AG04450 (cell line): ENCODE measurements at regions not wholly inside any gene's neighbourhood (a gene's known extent, or its start where the extent isn't known, plus 50 kb on each side); places are given as distances from the start of the nearest gene placed in this dataset.

ENCODE experiments used
- CTCF ChIA-PET: fragments of 300-600, 350-600 bp; formaldehyde crosslinking; extraction: SDS; loops from one replicate; lab custom pipeline; 2022; ENCODE audit warnings: antibody characterized with exemption, inconsistent platforms; lab: Charles Lee
- POLR2A ChIA-PET: fragments of 350-600 bp; formaldehyde crosslinking; extraction: SDS; loops from one replicate; lab custom pipeline; 2021; ENCODE audit warnings: antibody characterized with exemption, inconsistent platforms; lab: Yijun Ruan, JAX
- DNase-seq: peaks from one replicate; pipeline ENCODE4 v3.0.0-alpha.2; 2011; ENCODE audit warnings: low read depth, low spot score
- H3K27ac ChIP-seq: one replicate; pipeline ENCODE4 v1.5.1; 2012; ENCODE audit warnings: low read depth, low read length, control low read depth
- H3K27me3 ChIP-seq: one replicate; pipeline ENCODE4 v1.6.0; 2012; ENCODE audit warnings: low read length; ENCODE audit not compliant: control insufficient read depth, insufficient read depth
- H3K4me3 ChIP-seq: 2 replicates; pipeline ENCODE4 v1.5.1; 2011; ENCODE audit warnings: mild to moderate bottlenecking, low read depth, low read length, control low read depth
- H3K9me3 ChIP-seq: 2 replicates; pipeline ENCODE4 v1.5.1; 2012; ENCODE audit warnings: low read length; ENCODE audit not compliant: control insufficient read depth, insufficient read depth
- TF ChIP-seq, protein P1 (sequence below): IDR thresholded peaks from 2 replicates; pipeline ENCODE4 v1.5.1; 2011; ENCODE audit warnings: low read depth, low read length, control low read depth, inconsistent platforms

DNA sequence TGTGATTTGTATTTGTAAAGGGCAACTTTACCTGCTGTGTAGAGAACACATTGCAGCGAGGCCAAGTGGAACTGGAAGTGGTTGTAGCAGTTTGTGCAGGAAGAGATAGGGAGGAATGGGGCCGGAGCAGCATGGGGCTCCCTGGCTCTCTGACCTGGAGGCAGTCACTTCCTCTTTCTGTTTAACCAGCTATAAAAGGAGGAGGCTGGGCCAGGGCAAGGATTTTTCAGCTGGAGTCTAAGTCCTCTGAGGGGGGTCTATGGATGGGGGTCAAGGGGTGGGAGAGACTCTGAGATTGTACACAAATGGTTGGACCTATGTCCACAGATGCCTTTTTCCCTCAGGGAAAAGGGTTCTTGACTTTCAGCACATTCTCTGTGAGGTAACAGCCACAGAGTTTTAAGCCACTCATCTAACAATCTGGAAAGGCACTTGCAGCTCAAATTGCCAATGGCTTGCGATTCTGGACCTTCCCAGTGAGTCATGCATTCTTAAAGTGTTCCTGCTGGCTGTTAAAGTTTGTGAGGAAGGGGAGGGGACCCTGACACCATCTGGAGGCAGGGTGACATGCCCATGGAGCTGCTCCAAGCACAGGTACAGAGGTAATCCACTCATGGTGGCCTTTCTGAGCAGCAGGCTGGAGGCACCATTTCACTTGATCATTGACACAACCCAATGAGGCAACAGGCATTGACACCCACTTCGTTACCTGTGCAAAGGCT, 347.0 kb downstream of the CYRIA start:
- no peak for DNase-seq
- H3K27ac ChIP-seq = no peak overlapping the region
- POLR2A ChIA-PET = no interaction called here
- H3K27me3 ChIP-seq = no peaks in the 10 kb centered on the region
- CTCF ChIA-PET = no interaction called here
- TF ChIP-seq, protein P1, sequence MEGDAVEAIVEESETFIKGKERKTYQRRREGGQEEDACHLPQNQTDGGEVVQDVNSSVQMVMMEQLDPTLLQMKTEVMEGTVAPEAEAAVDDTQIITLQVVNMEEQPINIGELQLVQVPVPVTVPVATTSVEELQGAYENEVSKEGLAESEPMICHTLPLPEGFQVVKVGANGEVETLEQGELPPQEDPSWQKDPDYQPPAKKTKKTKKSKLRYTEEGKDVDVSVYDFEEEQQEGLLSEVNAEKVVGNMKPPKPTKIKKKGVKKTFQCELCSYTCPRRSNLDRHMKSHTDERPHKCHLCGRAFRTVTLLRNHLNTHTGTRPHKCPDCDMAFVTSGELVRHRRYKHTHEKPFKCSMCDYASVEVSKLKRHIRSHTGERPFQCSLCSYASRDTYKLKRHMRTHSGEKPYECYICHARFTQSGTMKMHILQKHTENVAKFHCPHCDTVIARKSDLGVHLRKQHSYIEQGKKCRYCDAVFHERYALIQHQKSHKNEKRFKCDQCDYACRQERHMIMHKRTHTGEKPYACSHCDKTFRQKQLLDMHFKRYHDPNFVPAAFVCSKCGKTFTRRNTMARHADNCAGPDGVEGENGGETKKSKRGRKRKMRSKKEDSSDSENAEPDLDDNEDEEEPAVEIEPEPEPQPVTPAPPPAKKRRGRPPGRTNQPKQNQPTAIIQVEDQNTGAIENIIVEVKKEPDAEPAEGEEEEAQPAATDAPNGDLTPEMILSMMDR = no peak
- no peak overlapping the region for H3K4me3 ChIP-seq
- peaks cover 71% of the 10 kb centered on the region for H3K9me3 ChIP-seq

DNA sequence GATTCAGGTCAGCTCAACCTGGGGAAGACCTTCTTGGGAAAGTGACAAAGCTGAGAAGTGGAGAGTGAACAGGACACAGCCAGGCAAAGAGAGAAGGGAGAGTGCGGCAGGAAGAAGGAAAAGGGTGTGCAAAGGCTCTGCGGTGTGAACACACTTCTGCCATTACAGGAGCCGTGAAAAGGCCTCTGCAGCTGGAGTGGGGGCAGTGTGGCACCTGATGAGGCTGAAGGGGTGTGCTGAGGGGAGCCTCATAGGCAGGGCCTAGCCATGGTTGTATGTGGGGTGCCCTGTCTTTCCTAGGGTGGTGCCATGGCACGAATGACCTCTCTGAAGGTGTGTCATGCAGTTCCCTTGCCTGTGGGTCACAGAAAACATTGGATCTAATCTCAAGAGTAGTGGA, 347.6 kb downstream of the CYRIA start:
- TF ChIP-seq, protein P1 = no peak
- peaks cover 76% of the 10 kb centered on the region for H3K9me3 ChIP-seq
- DNase-seq = no peak
- H3K27ac ChIP-seq = no peak overlapping the region
- ChIA-PET POLR2A (no interaction called here), CTCF (no interaction called here)
- H3K4me3 ChIP-seq = no peak overlapping the region
- no peaks in the 10 kb centered on the region for H3K27me3 ChIP-seq

DNA sequence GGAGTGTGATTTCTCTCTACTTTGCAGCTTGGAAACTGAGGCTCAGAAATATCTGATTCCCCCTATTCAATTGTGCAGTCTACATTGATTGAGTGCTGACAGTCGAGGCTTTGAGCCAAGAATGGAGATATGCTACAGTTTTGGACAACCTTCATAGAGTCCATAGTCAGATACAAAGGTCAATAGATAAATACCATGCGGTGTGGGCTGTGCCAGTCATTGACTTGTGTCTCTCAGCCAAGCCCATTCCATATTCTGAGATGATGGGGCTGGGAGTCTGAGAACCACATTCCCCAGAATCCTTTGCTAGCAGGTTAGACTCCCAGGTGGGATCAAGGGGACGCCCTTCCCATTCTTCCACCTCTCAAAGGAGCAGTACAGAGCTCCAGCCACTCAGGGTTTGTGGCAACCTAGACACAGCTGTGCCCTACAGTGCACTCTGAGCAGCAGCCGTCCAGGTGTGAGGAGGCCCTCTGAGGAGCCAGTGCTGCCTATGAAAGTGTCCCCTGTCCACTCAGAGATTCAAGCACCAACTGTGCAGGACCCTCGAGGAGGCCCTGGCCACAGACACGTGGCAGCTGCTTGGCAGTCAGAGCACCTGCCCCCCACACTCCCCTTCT, 348.3 kb downstream of the CYRIA start:
- ChIA-PET POLR2A (no interaction called here), CTCF (no interaction called here)
- Histone ChIP-seq H3K27me3 (no peaks in the 10 kb centered on the region), H3K27ac (no peak overlapping the region), H3K4me3 (no peak overlapping the region), H3K9me3 (peaks cover 75% of the 10 kb centered on the region)
- TF ChIP-seq, protein P1 = no peak
- DNase-seq = no peak

DNA sequence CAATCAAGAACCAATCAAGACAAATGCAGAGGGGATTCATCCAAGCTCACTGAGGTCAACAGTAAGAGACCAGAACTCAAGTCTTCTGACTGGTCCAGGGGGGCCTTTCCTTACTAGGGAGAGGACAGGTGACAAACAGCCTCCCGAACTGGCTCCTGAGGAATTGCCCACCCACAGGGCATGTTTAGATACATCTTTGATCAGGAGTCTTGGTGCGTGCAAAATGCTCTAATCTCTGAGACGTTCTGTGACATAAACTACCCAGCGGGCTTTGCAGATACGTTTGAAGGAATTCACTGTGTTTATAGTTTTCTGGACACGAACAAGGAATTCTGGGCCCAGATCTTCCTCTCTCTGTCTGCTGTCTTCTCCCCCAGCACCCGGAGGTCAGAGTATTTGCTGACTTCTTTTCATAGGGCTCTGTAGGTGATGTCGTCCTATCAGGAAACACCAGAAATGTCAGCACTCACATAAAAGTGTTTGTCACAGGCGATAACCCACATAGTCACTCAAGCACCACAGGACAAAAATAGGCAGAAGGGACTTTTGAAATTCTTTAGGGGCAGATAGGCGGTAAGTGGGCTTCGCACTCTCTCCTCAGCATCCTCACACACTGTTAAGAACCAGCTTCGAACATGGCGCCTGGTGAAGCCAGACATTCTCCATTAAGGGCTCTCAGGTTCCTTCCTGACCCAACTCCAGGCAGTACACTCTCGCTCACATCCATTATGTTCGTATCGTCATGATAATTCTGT, 349.0 kb downstream of the CYRIA start:
- Histone ChIP-seq H3K27ac (no peak overlapping the region), H3K9me3 (peaks cover 73% of the 10 kb centered on the region), H3K27me3 (no peaks in the 10 kb centered on the region), H3K4me3 (no peak overlapping the region)
- TF ChIP-seq, protein P1 = no peak
- no peak for DNase-seq
- POLR2A ChIA-PET = no interaction called here
- CTCF ChIA-PET = no interaction called here

DNA sequence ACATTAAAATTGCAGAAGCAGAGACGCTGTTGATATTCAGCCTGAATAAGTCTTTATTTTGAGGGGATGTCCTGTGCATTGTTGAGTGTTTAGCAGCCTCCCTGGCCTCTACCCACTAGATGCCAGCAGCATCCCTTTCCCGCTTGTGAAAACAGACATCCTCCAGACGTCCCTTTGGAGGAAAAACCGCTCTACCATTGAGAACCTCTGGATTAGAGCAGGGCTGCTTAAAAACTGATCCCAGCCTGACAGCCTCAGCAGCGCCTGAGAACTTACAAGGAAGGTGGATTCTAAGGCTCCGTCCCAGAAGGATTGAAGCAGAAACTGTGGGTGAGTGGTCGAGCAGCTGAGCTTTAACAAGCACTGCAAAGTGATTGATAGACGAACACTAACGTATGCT, 349.7 kb downstream of the CYRIA start:
- TF ChIP-seq, protein P1 = no peak
- Histone ChIP-seq H3K27ac (no peak overlapping the region), H3K4me3 (no peak overlapping the region), H3K9me3 (peaks cover 65% of the 10 kb centered on the region), H3K27me3 (no peaks in the 10 kb centered on the region)
- ChIA-PET CTCF (no interaction called here), POLR2A (no interaction called here)
- no peak for DNase-seq
